ENCODE measurements at regions not wholly inside any gene's neighbourhood (a gene's known extent, or its start where the extent isn't known, plus 50 kb on each side); places are given as distances from the start of the nearest gene placed in this dataset.

- TF ChIP-seq YY1 (IDR thresholded peaks at IDR 0.05; ENCODE audit: low read depth) (no peak), MAX (IDR thresholded peaks at IDR 0.05) (no peak), TAF1 (IDR thresholded peaks at IDR 0.05; ENCODE audit: low read depth) (no peak), USF1 (IDR thresholded peaks at IDR 0.05) (no peak), RAD21 (IDR thresholded peaks at IDR 0.05; ENCODE audit: low read depth) (no peak), CREB1 (IDR thresholded peaks at IDR 0.05; ENCODE audit: low read depth) (no peak), CEBPB (IDR thresholded peaks at IDR 0.05) (no peak), ZBTB7A (IDR thresholded peaks at IDR 0.05; ENCODE audit: low read depth) (no peak), FOXM1 (IDR thresholded peaks at IDR 0.05; ENCODE audit: borderline replicate concordance, low read depth) (no peak), NFIC (IDR thresholded peaks at IDR 0.05) (no peak), TEAD4 (IDR thresholded peaks at IDR 0.05) (no peak), REST (IDR thresholded peaks at IDR 0.05; ENCODE audit: low read depth) (no peak), EP300 (IDR thresholded peaks at IDR 0.05; ENCODE audit: borderline replicate concordance) (no peak)
These were observed 257.0 kb downstream of the IDS start for GRCh38 chrX:149248073-149248625.

GRCh38 chrX:149230689-149231088, 274.4 kb downstream of the IDS start:
- TF ChIP-seq NFIC (IDR thresholded peaks at IDR 0.05): no peak
- TF ChIP-seq YY1 (IDR thresholded peaks at IDR 0.05; ENCODE audit: low read depth): no peak
- no peak for TF ChIP-seq EP300 (IDR thresholded peaks at IDR 0.05; ENCODE audit: borderline replicate concordance)
- no peak for TF ChIP-seq FOXM1 (IDR thresholded peaks at IDR 0.05; ENCODE audit: borderline replicate concordance, low read depth)

GRCh38 chrX:149223854-149224253, 281.3 kb downstream of the IDS start:
- TF ChIP-seq REST (IDR thresholded peaks at IDR 0.05; ENCODE audit: low read depth) (no peak), ZBTB7A (IDR thresholded peaks at IDR 0.05; ENCODE audit: low read depth) (no peak), TCF12 (IDR thresholded peaks at IDR 0.05; ENCODE audit: low read depth) (no peak), CREB1 (IDR thresholded peaks at IDR 0.05; ENCODE audit: low read depth) (no peak), YY1 (IDR thresholded peaks at IDR 0.05; ENCODE audit: low read depth) (no peak), FOXM1 (IDR thresholded peaks at IDR 0.05; ENCODE audit: borderline replicate concordance, low read depth) (no peak), MAX (IDR thresholded peaks at IDR 0.05) (no peak), USF1 (IDR thresholded peaks at IDR 0.05) (no peak), TAF1 (IDR thresholded peaks at IDR 0.05; ENCODE audit: low read depth) (no peak), RAD21 (IDR thresholded peaks at IDR 0.05; ENCODE audit: low read depth) (no peak), EGR1 (IDR thresholded peaks at IDR 0.05) (no peak), CEBPB (IDR thresholded peaks at IDR 0.05) (no peak), EP300 (IDR thresholded peaks at IDR 0.05; ENCODE audit: borderline replicate concordance) (no peak), TEAD4 (IDR thresholded peaks at IDR 0.05) (no peak), NFIC (IDR thresholded peaks at IDR 0.05) (no peak)

- no peak for TF ChIP-seq FOXM1 (IDR thresholded peaks at IDR 0.05; ENCODE audit: borderline replicate concordance, low read depth)
These were observed 283.1 kb downstream of the IDS start for GRCh38 chrX:149222040-149222439.

- TF ChIP-seq TEAD4 (IDR thresholded peaks at IDR 0.05): no peak
- no peak for TF ChIP-seq USF1 (IDR thresholded peaks at IDR 0.05)
- TF ChIP-seq NFIC (IDR thresholded peaks at IDR 0.05): no peak
- no peak for TF ChIP-seq CEBPB (IDR thresholded peaks at IDR 0.05)
- no peak for TF ChIP-seq FOXM1 (IDR thresholded peaks at IDR 0.05; ENCODE audit: borderline replicate concordance, low read depth)
- no peak for TF ChIP-seq TCF12 (IDR thresholded peaks at IDR 0.05; ENCODE audit: low read depth)
- no peak for TF ChIP-seq TAF1 (IDR thresholded peaks at IDR 0.05; ENCODE audit: low read depth)
- no peak for TF ChIP-seq RAD21 (IDR thresholded peaks at IDR 0.05; ENCODE audit: low read depth)
These were observed 283.9 kb downstream of the IDS start for GRCh38 chrX:149221230-149221629.

- no peak for TF ChIP-seq TCF12 (IDR thresholded peaks at IDR 0.05; ENCODE audit: low read depth)
- no peak for TF ChIP-seq CREB1 (IDR thresholded peaks at IDR 0.05; ENCODE audit: low read depth)
- no peak for TF ChIP-seq TEAD4 (IDR thresholded peaks at IDR 0.05)
- TF ChIP-seq RAD21 (IDR thresholded peaks at IDR 0.05; ENCODE audit: low read depth): no peak
- TF ChIP-seq YY1 (IDR thresholded peaks at IDR 0.05; ENCODE audit: low read depth): no peak
- TF ChIP-seq REST (IDR thresholded peaks at IDR 0.05; ENCODE audit: low read depth): no peak
- TF ChIP-seq FOXM1 (IDR thresholded peaks at IDR 0.05; ENCODE audit: borderline replicate concordance, low read depth): no peak
- TF ChIP-seq USF1 (IDR thresholded peaks at IDR 0.05): no peak
- no peak for TF ChIP-seq EP300 (IDR thresholded peaks at IDR 0.05; ENCODE audit: borderline replicate concordance)
- no peak for TF ChIP-seq CEBPB (IDR thresholded peaks at IDR 0.05)
- no peak for TF ChIP-seq TAF1 (IDR thresholded peaks at IDR 0.05; ENCODE audit: low read depth)
- TF ChIP-seq NFIC (IDR thresholded peaks at IDR 0.05): no peak
- TF ChIP-seq ZBTB7A (IDR thresholded peaks at IDR 0.05; ENCODE audit: low read depth): no peak
- no peak for TF ChIP-seq EGR1 (IDR thresholded peaks at IDR 0.05)
- no peak for TF ChIP-seq MAX (IDR thresholded peaks at IDR 0.05)
These were observed 291.8 kb downstream of the IDS start for GRCh38 chrX:149213264-149213663.

All from Ishikawa (cell line).